COLO668 (cell line): ENCODE measurements at regions not wholly inside any gene's neighbourhood (a gene's known extent, or its start where the extent isn't known, plus 50 kb on each side); places are given as distances from the start of the nearest gene placed in this dataset.
"Not testable (repeated sequence)": the region's sequence is repeated elsewhere in the genome, so short reads cannot be mapped to it uniquely, and the experiment has no call there.

Experiments used
- DNase-seq: peaks from one replicate; lab custom pipeline; 2025; ENCODE audit not compliant: unreplicated experiment; lab: John Stamatoyannopoulos, UW

GRCh38 chr11:98732947-98733346, 287.8 kb upstream of the CNTN5 start:
- no peak for DNase-seq

DNA sequence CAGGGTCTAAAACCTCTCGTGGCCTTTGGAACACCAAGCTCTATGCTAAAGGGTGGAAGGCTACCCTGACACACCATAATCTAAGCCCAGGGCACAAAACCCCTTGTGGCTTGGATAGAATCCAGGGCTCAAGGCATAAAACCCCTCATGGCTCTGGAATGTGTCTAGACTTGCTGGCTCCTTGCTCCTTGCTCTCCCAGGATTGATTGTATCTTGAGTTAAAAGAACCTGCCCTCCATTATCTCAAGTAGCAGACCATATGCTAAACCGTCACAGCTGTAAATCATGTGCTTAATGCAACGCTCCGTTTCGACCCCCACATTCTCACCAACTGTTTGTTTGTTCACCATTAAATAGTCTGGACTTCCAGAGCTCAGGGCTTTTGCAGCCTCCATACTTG, 287.4 kb upstream of the CNTN5 start:
- not testable (repeated sequence) for DNase-seq

DNA sequence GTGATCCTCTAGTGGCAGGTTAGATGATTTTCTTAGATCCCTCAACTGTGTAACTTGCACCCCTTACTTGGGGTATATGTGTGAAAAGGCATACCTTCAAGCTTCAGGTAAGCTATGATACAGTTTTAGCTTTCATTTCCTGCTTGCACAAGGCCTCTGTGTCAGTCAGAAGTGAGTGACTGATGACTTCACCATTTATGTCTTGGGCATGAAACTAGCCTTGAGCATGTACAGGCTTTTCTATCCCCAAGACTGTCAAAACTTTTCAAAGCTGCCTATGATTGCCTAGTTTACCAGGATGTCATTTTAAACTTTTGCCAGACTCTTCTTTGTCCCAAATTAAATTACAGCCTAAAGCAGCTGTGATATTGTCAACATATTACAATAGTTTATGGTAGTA, 286.1 kb upstream of the CNTN5 start:
- no peak for DNase-seq

DNA sequence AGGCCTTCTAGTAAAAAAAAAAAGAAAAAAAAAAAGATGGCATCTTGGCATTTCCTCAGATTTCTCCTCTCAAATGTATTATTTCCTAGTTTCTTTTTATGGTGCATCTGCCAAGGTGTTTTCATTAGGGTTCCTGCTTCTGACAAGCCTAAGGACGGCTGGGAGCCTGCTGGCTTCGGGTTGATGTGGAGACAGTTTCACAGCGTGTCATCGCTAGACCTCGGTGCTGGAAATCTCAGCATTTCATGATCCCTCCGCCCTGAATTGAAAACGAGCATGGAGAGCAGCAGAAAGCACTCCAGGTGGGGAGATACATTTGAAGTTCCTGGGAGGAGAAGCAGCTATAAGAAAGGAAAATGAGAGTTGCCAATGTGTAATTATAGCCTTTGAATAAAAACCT, 283.9 kb upstream of the CNTN5 start:
- no peak for DNase-seq

GRCh38 chr11:98740321-98740720, 280.4 kb upstream of the CNTN5 start:
- DNase-seq: no peak

DNA sequence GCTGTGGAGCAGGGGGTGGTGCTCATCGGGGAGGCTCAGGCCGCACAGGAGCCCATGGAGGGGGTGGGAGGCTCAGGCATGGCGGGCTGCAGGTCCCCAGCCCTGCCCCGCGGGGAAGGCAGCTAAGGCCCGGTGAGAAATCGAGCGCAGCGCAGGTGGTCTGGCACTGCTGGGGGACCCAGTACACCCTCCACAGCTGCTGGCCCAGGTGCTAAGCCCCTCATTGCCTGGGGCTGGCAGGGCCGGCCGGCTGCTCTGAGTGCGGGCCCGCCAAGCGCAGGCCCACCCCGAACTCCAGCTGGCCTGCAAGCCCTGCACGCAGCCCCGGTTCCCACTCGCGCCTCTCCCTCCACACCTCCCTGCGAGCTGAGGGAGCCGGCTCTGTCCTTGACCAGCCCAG, 257.3 kb upstream of the CNTN5 start:
- DNase-seq: not testable (repeated sequence)

DNA sequence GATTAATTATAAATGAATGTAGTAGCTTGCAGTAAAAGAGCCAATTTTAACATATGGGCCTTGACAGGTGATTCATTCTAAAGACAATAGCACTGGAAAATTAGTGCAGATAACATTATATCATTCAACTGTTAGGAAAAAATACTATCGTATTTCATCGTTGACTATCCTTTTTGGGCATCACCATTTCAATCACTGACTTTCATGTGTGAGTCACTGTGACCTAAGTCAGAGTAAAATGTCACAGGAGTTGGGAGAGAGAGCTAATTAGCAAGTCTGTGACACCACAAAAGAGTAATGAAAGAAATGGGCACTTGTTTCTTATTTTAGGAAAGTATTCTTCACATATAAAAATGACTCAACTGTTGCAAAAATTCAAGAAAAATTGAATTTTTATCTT, 253.8 kb upstream of the CNTN5 start:
- DNase-seq: no peak

- DNase-seq: not testable (repeated sequence)
Observed at GRCh38 chr11:98770046-98770445, 250.7 kb upstream of the CNTN5 start.

DNA sequence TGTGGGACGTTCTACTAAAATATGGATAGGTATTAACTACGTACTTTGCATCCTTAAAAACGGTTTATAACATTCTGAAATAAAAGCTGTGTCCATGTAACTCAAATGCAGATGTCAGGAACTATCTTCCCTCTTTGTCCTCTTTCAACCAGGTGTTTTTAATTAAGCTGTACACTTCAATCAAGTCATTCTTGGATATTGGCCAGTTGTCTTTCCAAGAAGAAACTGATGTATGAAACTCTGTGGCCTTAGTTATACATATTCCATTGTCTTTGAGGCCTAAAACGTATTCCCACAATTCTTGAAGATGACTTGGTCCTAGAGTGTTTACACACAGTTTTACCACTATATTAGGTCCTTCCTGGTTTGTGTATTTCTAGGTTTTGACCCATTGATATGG, 249.0 kb upstream of the CNTN5 start:
- no peak for DNase-seq

DNA sequence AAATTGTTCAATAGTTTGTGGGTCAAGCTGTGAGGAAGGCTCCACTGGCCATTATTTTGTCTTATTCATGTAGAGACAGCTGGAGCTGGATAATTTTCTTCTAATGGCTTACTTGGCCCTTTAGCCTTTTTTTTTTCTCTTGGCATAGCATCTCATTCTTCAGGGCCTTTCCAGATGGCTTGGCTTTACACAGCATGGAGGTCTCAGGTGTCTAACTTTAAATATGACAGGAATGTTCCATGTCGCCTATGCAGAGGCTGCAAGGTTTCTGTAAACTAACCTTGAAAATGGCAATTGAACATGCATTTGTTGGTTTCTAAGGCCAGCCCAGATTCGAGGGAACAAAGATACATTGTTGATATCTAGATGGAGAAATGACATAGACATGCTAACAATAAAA, 247.9 kb upstream of the CNTN5 start:
- DNase-seq: no peak

DNA sequence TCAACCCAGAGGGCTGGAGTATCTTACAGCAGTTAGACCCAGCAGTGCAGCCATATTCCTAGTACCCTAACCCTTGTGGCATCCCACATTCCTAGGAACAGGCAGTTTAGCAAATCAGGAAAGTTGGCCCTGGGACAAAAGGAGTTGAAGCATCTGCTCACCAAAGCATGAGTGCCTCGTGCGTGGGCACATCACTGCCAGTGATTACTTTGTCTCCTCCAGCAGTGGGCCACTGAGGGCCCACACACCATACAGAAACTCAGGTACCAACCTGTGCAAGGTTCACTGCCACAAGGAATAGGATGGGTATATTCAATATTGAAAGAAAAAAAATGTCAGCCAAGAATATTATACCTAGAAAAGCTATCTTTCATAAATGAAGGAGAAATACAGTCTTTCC, 227.5 kb upstream of the CNTN5 start:
- no peak for DNase-seq

DNA sequence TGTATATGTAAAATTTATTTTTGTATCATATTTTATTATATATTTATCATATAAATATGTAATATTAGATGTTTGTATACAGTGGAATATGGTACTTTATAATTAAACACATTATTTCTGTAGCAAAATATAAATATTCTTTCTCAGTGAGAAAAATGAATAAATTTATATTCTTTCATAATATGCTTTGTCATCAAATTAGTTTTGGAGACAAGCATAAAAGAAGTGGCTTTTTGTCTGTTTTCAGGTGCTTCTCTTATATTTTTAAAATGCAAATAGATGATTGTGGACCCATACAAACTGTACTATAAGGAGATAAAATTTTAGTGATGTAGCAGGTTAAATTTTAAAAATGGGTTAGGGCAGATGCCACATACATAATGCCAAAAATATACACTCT, 222.4 kb upstream of the CNTN5 start:
- no peak for DNase-seq

- DNase-seq: no peak
Observed at GRCh38 chr11:98800696-98801095, 220.1 kb upstream of the CNTN5 start.

DNA sequence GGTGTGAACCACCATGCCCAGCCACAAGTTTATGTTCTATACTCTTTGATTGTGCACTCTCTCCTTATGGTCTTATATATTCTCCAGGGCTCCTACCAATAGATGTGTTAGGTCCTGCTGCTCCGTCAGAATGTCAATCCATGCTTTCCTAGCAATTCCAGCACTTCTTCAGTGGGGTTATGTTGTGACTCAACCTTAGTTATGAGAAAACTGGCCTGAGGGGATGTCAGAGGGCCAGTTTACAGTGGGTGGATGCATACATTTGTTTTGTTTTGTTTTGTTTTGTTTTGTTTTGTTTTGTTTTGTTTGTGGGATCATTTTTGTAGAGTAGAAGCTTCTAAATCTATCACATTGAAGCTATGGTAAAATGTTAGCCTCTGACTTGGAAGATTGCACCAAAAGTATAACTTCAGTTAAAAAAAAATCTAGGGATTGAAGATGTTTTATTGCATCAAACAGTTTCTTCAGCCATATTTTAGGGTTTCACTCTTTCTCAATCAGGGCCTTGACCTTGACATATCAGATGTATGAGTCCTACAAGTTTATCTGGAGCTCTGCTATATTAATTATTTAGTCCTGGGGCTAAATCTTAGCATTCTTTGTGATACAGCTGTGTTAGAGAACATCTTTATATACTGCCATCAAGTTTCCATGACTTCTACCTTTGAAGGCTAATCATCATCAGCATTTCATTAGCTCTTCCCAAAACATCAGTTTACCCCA, 191.6 kb upstream of the CNTN5 start:
- no peak for DNase-seq

DNA sequence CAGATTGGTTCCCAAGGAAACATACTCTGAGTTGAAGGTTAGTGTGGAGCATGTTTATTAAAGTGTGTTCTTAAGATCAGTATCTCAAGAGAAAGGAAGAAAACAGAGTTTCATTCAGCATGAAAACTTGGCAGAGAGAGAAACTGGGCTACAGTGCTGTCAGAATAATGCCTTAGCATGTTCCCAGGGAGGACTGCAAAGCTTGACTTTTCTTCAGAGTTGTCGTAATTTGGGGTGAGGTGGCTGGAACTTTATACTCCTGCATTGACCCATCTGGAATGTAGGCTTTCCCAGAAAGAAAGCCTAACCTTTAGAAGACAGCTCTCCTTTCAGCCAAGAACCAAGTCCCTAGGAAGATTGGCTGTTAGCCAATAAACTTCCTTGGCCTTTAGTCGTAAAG, 190.8 kb upstream of the CNTN5 start:
- DNase-seq: no peak

DNA sequence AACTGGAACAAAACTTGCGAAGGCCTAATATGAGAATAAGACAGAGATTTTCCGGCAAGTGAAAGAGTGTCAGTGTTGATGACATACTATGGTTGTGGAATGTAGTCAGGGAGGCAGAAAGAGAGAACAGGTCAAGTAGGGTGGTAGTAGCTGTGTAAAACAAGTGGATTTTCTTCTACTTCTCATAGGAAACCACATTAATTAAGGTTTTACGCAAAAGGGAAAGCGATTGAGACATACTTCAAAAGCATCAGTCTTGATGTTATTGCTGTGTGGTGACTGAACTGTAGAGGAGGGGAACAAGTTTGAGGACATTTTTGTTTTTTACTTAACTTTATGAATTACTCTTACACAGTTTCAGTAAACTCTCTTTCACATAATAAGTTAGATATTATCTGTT, 186.0 kb upstream of the CNTN5 start:
- DNase-seq: no peak

- no peak for DNase-seq
Observed at GRCh38 chr11:98835335-98835734, 185.4 kb upstream of the CNTN5 start.

DNA sequence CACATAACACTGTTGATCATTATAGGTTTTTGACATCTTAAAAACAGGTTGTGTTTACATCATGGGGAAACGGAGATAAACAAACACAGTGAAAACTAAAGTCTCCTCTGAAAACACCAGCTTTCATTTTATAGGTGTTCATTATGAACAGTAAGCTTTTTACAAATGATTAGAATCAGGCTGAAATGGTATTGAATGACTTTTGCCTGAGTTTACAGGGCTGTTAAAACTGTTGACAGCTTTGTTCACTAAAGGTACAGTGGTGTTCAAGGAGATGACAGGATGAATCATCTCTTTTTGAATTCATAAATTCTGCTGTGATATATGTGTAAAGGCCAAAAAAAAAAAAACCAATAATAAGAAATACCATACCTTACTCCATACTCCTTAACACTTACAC, 184.6 kb upstream of the CNTN5 start:
- no peak for DNase-seq

DNA sequence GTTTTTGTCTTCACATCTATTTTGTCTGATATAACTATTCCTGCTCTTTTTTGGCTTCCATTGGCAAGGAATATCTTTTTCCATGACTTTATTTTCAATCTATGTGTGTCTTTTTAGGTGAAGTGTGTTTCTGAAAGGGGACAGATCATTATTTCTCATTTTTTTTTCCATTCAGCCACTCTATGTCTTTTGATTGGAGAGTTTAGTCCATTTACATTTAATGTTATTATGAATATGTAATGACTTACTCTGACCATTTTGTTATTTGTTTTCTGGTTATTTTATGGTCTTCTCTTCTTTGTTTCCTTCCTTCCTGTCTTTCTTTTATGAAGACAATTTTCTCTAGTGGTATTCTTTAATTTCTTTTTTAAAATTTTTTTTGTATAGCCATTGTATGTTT, 178.6 kb upstream of the CNTN5 start:
- DNase-seq: no peak

DNA sequence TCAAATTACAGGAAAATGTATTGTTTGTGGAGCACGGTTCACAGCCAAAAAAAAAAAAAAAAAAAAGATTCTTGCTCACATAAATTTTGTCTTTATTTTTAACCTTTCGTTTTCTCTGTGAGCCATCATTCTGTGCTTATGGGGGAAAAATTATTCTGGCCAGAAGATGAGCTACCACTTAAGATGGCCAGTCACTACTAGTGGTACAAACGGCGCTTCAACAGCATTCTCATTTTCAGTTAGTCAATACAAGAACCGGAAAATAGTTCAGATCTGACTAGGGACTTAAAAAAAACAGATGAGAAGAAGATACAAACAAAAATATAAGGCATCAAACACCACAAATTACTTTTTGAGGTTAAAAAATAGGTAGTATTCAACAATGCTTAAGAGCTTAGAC, 158.6 kb upstream of the CNTN5 start:
- no peak for DNase-seq

DNA sequence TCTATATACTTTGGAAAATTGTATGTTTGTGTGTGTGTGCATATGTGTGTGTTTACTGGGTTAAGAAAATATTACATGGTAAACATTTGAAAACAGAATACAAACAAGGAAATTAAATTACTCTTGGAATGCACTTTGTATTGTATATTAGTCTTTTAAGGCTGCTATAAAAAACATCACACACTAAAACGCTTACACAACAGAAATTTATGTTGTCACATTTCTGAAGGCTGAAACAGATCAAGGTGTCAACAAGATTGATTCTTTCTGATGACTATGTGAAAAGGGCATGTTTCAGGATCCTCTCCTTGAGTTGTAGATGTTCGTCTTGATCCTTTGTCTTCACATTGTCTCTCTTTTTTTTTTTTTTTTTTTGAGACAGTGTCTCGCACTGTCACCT, 149.1 kb upstream of the CNTN5 start:
- no peak for DNase-seq

- DNase-seq: no peak
Observed at GRCh38 chr11:98874050-98874449, 146.7 kb upstream of the CNTN5 start.

- DNase-seq: no peak
Observed at GRCh38 chr11:98895936-98896335, 124.8 kb upstream of the CNTN5 start.

- no peak for DNase-seq
Observed at GRCh38 chr11:98940913-98941312, 79.8 kb upstream of the CNTN5 start.
